ENCODE measurements at regions not wholly inside any gene's neighbourhood (a gene's known extent, or its start where the extent isn't known, plus 50 kb on each side); places are given as distances from the start of the nearest gene placed in this dataset.

- no peak for DNase-seq (ENCODE audit: low read depth in 2 of 2)
Measured at GRCh38 chr3:132822837-132823236, 100.6 kb upstream of the NPHP3 start.

GRCh38 chr3:132822266-132822665, 100.1 kb upstream of the NPHP3 start:
- DNase-seq (ENCODE audit: low read depth in 2 of 2), result no peak

GRCh38 chr3:132821314-132821713, 99.1 kb upstream of the NPHP3 start:
- DNase-seq (ENCODE audit: low read depth in 2 of 2), result no peak

- no peak for DNase-seq (ENCODE audit: low read depth in 2 of 2)
Measured at GRCh38 chr3:132818251-132818650, 96.0 kb upstream of the NPHP3 start.

GRCh38 chr3:132817646-132818177, 95.5 kb upstream of the NPHP3 start:
- no peak for DNase-seq (ENCODE audit: low read depth in 2 of 2)

GRCh38 chr3:132805071-132805470, 82.9 kb upstream of the NPHP3 start:
- no peak for DNase-seq (ENCODE audit: low read depth in 2 of 2)

- peak in 1 of 2 experiments; percentile 15 for DNase-seq (ENCODE audit: low read depth in 2 of 2)
Measured at GRCh38 chr3:132804498-132804897, 82.3 kb upstream of the NPHP3 start.

GRCh38 chr3:132803889-132804288, 81.7 kb upstream of the NPHP3 start:
- DNase-seq (ENCODE audit: low read depth in 2 of 2), result no peak

- no peak for DNase-seq (ENCODE audit: low read depth in 2 of 2)
Measured at GRCh38 chr3:132800958-132801357, 78.7 kb upstream of the NPHP3 start.

- no peak for DNase-seq (ENCODE audit: low read depth in 2 of 2)
Measured at GRCh38 chr3:132790806-132791205, 68.6 kb upstream of the NPHP3 start.

GRCh38 chr3:132789959-132790358, 67.8 kb upstream of the NPHP3 start:
- DNase-seq (ENCODE audit: low read depth in 2 of 2), result no peak

- peak; percentile 79 to 80 for DNase-seq (ENCODE audit: low read depth in 2 of 2)
Measured at GRCh38 chr3:132788301-132788671, 66.1 kb upstream of the NPHP3 start.

GRCh38 chr3:132787616-132788300, 65.5 kb upstream of the NPHP3 start:
- no peak for DNase-seq (ENCODE audit: low read depth in 2 of 2)

- no peak for DNase-seq (ENCODE audit: low read depth in 2 of 2)
Measured at GRCh38 chr3:132786890-132787289, 64.7 kb upstream of the NPHP3 start.

- peak in 1 of 2 experiments; percentile 15 for DNase-seq (ENCODE audit: low read depth in 2 of 2)
Measured at GRCh38 chr3:132785292-132785691, 63.1 kb upstream of the NPHP3 start.

GRCh38 chr3:132784502-132785025, 62.4 kb upstream of the NPHP3 start:
- DNase-seq (ENCODE audit: low read depth in 2 of 2), result no peak

GRCh38 chr3:132783152-132783551, 60.9 kb upstream of the NPHP3 start:
- peak in 1 of 2 experiments; percentile 32 for DNase-seq (ENCODE audit: low read depth in 2 of 2)

GRCh38 chr3:132781922-132782321, 59.7 kb upstream of the NPHP3 start:
- DNase-seq (ENCODE audit: low read depth in 2 of 2), result no peak

GRCh38 chr3:132777171-132777570, 55.0 kb upstream of the NPHP3 start:
- no peak for DNase-seq (ENCODE audit: low read depth in 2 of 2)

GRCh38 chr3:132773071-132773619, 50.9 kb upstream of the NPHP3 start:
- no peak for DNase-seq (ENCODE audit: low read depth in 2 of 2)

GRCh38 chr3:132772252-132772651, 50.0 kb upstream of the NPHP3 start:
- DNase-seq (ENCODE audit: low read depth in 2 of 2), result no peak
